GM13977 (cell line): ENCODE measurements at regions not wholly inside any gene's neighbourhood (a gene's known extent, or its start where the extent isn't known, plus 50 kb on each side); places are given as distances from the start of the nearest gene placed in this dataset.

Experiments used
- DNase-seq: peaks from one replicate; pipeline ENCODE4 v3.0.0; 2012; ENCODE audit warnings: low spot score
- in situ Hi-C: fragments of 300-500 bp; cut with MboI; formaldehyde crosslinking; loops from one replicate; pipeline ENCODE4 v1.12.0; 2022; ENCODE audit warnings: low sequenced_read_pairs, low pct_unique_long_range_greater_than_20kb, mixed read lengths, inconsistent platforms; ENCODE audit not compliant: unreplicated experiment
- TF ChIP-seq, protein P1 (sequence below): IDR thresholded peaks from 2 replicates; pipeline ENCODE4 v1.5.1; 2012; ENCODE audit warnings: mild to moderate bottlenecking, control low read depth; ENCODE audit not compliant: insufficient read depth; ENCODE audit errors: extremely low read depth, missing control alignments

DNA sequence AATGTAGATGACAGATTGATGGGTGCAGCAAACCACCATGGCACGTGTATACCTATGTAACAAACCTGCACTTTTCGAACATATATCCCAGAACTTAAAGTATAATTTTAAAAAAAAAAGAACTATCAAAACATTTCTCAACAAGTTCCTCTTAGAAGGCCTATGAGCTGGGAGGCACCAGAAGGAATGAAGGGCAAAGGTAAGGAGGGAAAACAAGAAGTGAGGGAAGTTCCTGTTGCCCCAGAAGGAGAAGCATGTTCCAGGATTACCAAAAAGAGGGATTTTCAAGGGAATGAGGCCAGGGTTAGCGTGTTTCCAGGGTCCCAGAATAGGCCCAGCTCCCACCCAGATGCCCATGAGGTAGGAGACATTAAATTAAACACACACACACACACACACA is 361.0 kb downstream of the SETD4 start:
- no peak for DNase-seq
- in situ Hi-C loops: no loop called here
- TF ChIP-seq, protein P1, sequence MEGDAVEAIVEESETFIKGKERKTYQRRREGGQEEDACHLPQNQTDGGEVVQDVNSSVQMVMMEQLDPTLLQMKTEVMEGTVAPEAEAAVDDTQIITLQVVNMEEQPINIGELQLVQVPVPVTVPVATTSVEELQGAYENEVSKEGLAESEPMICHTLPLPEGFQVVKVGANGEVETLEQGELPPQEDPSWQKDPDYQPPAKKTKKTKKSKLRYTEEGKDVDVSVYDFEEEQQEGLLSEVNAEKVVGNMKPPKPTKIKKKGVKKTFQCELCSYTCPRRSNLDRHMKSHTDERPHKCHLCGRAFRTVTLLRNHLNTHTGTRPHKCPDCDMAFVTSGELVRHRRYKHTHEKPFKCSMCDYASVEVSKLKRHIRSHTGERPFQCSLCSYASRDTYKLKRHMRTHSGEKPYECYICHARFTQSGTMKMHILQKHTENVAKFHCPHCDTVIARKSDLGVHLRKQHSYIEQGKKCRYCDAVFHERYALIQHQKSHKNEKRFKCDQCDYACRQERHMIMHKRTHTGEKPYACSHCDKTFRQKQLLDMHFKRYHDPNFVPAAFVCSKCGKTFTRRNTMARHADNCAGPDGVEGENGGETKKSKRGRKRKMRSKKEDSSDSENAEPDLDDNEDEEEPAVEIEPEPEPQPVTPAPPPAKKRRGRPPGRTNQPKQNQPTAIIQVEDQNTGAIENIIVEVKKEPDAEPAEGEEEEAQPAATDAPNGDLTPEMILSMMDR: no peak

DNA sequence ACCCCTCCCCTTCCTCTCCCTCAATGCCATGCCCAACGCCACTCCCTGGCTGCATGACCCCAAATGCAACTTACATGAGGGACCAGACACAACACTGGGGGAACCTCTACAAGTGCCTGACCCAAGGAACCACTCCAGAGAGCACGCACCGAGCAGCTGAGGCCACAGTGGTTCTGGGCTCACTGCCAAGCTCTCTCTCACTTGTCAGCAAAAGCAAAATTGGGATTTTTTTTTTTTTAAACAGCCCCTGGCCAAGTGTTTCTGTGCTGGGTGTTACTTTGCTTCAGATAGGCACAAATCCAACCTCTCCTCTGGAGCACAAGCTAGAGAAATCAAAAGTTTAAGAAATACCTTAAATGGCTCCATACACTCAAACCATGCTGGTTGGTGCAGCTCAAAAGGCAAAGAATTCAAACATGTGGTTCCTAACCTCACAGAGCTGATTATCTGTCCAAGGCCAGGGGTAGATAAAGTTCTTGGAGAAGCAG is 363.0 kb downstream of the SETD4 start:
- DNase-seq: no peak
- in situ Hi-C loops: no loop called here
- TF ChIP-seq, protein P1: no peak

DNA sequence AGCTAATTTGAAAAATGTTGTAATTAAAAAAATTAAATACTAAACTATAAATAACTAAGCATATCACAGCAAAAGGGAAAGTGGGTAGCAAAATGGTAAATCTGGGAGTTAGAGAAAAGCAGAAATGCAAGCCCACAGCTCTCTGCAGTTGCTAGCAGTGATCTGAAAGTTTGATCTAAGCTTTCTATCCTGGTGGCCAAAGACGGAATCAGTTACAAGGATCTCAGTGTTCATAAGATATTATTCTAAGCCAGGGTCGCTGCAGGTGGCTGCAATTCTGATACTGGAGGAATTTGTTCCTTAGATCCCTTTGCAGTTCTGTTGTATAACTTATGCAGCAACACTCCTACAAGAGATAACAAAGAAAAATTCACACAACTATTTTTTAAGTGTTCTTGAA is 363.7 kb downstream of the SETD4 start:
- no peak for DNase-seq
- in situ Hi-C loops: no loop called here
- TF ChIP-seq, protein P1: no peak

DNA sequence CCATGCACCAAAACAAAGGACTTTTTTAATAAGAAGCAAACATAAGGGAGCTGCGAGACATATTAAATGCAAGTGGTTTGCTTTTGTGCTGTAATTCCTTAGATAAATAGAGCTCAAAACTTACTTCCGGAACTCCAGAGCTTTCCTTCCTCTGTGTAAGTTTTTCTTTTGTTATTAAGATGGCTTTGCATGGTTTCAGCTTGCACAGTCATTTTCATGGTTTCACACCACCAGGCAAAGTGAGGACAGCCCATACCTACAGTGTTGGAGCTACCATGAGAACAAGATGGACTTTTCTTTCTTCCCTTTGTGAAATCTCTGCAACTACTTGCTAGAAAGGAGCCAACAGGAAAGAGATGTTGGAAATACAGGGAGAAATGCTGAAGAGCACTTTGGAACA is 368.0 kb downstream of the SETD4 start:
- TF ChIP-seq, protein P1: no peak
- DNase-seq: no peak
- in situ Hi-C loops: no loop called here

DNA sequence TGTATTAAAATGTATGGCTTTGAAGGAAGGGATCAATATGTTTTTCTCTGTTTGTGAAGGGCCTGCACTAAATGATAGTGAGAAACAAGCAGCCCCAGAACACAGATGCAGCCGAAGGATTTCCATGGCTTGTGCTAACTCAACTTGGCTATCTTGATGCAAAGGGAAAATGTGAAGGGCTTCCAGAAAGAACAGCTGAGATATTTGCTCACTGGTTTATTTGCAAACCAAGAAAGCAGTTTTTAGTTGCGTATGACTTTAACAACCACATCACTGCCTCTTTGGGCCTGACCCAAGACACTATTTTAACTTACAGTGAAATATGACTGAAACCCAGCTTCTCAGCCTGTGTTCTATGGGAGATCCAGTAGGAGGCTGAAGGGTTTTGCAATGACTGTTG is 369.9 kb downstream of the SETD4 start:
- in situ Hi-C loops: no loop called here
- TF ChIP-seq, protein P1: no peak
- no peak for DNase-seq

DNA sequence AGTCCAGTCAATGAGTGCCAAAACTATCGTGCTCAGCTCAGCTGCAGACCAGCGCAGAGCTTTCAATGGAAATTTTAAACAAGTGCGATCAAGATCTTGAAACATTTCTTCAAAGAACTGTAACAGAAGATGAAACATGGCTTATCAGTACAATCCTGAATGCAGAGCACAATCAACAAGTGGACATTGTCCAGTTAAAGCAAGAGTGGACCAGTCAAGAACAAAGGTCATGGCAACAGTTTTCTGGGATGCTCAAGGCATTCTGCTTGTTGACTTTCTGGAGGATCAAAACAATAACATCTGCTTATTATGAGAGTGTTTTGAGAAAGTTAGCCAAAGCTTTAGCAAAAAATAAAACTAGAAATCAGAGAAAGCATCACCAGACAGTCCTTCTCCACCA is 374.2 kb downstream of the SETD4 start:
- in situ Hi-C loops: no loop called here
- TF ChIP-seq, protein P1: no peak
- DNase-seq: no peak
